Upper lobe of left lung (tissue), 6 donors: ENCODE measurements at regions not wholly inside any gene's neighbourhood (a gene's known extent, or its start where the extent isn't known, plus 50 kb on each side); places are given as distances from the start of the nearest gene placed in this dataset.

Source experiments
- ATAC-seq, 2 donors: fragments of 200-7000 bp; cut with Tn5 transposase; one replicate each; pipeline ENCODE4 v1.9.1; 2022; ENCODE audit warnings: mild to moderate bottlenecking in 2 of 2, moderate library complexity in 2 of 2; ENCODE audit not compliant: low FRiP score in 2 of 2
- DNase-seq, 2 donors: peaks; one replicate each; pipeline ENCODE4 v3.0.0-alpha.2; 2019 to 2020
- H3K27ac ChIP-seq, 4 donors: fragments of 200-600 bp; sonication (generic); one replicate each; pipeline ENCODE4 v1.5.1; 2016 to 2019
- H3K27me3 ChIP-seq, 4 donors: fragments of 200-600 bp; sonication (generic); one replicate each; pipeline ENCODE4 v1.5.1; 2017 to 2019
- H3K36me3 ChIP-seq, 4 donors: fragments of 200-600 bp; sonication (generic); one replicate each; pipeline ENCODE4 v1.5.1; 2016 to 2019
- H3K4me1 ChIP-seq, 4 donors: fragments of 200-600 bp; sonication (generic); one replicate each; pipeline ENCODE4 v1.5.1; 2018 to 2019
- H3K4me3 ChIP-seq, 4 donors: fragments of 200-600 bp; sonication (generic); one replicate each; pipeline ENCODE4 v1.5.1; 2017 to 2019; ENCODE audit warnings: mild to moderate bottlenecking in 2 of 4, moderate library complexity in 1 of 4
- H3K9me3 ChIP-seq, 4 donors: fragments of 200-600 bp; sonication (generic); one replicate each; pipeline ENCODE4 v1.5.1; 2018 to 2019
- EP300 ChIP-seq, 4 donors: sonication (generic); formaldehyde crosslinking; IDR thresholded peaks; one replicate each; pipeline ENCODE4 v1.5.1; 2017; ENCODE audit warnings: antibody characterized with exemption in 4 of 4, control low read depth in 2 of 4
- POLR2A ChIP-seq, 4 donors: fragments of 450-650 bp; IDR thresholded peaks; one replicate each; pipeline ENCODE4 v1.5.1; 2016 to 2017; ENCODE audit warnings: antibody characterized with exemption in 4 of 4, mild to moderate bottlenecking in 2 of 4
- POLR2AphosphoS5 ChIP-seq, 2 donors: sonication (generic); formaldehyde crosslinking; IDR thresholded peaks; one replicate each; pipeline ENCODE4 v1.5.1; 2017; ENCODE audit warnings: antibody characterized with exemption in 2 of 2
- WGBS, 2 donors: methylation state at CpG; one replicate each; pipeline ENCODE4 v1.1.5; 2017 to 2018; 5-methylcytosine and 5-hydroxymethylcytosine counted together
- TF ChIP-seq, protein P1 (sequence below), 6 experiments: fragments of 450-650 bp in 4 of 6; fragments of 200-600 bp in 2 of 6; sonication (generic) in 2 of 6; IDR thresholded peaks; one replicate each; pipeline ENCODE4 v1.5.1; 2016 to 2019; ENCODE audit warnings: antibody characterized with exemption in 6 of 6
- donor health status: DM: no; HTN: no; CAD: no; lungs with moderate emphysema.
- donor health status: DM: no; HTN: yes; CAD: no; lungs with severe emphysema.

DNA sequence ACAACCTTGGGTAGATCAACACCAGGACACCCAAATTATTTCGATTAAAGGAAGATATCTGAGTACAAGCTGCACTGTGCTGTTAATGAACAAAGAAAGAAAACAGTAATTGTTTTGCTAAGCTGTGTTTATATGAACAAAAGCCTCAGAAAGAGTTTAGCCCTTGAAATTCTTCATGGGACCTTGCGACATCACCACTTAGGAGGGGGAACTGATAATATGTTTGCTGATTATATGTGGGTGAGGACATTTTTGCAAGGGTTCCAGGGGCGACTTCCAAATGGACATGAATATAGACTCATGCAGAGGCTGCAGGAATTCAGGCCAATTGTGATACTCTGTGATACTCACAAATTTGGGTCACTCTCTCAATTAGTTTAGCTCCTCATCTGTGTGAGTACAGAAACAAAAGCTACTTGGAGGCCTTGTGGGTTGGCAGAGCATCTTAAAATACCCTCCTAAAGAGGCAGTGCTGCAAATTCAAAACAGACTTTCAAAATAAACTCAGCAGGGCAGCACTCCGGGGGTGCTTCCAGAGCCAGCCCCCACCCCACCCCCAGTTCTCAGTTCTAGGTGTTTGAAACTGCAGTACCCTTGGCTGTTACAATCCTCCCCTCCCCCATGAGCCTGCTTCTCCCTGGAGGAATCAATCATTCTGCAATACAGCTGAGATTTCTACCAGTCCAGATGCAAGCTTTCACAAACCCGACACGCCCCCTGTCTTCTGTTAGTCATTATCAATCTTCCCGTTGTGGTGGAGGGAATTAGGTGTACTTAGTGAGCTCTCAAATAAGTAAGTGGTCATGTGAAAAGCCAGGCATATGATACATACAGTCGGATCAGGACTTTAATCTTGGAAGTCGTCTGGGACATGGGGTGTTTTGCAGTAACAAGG is 97.0 kb upstream of the MBNL2 start:
- WGBS, 2 donors = 32 to 47% methylated on average over 9 of the region's 9 CpGs
- H3K27ac ChIP-seq = peak overlapping the region; percentile 30 to 78 (median 62)
- no peaks in the 10 kb centered on the region for H3K36me3 ChIP-seq
- peaks cover 30 to 46% (median 36%) of the 10 kb centered on the region in 4 donors for H3K4me1 ChIP-seq
- H3K9me3 ChIP-seq = no peaks in the 10 kb centered on the region
- ATAC-seq (peak; percentile 62 to 73), DNase-seq (peak in 1 of 2 donors; percentile 55)
- TF ChIP-seq, protein P1, sequence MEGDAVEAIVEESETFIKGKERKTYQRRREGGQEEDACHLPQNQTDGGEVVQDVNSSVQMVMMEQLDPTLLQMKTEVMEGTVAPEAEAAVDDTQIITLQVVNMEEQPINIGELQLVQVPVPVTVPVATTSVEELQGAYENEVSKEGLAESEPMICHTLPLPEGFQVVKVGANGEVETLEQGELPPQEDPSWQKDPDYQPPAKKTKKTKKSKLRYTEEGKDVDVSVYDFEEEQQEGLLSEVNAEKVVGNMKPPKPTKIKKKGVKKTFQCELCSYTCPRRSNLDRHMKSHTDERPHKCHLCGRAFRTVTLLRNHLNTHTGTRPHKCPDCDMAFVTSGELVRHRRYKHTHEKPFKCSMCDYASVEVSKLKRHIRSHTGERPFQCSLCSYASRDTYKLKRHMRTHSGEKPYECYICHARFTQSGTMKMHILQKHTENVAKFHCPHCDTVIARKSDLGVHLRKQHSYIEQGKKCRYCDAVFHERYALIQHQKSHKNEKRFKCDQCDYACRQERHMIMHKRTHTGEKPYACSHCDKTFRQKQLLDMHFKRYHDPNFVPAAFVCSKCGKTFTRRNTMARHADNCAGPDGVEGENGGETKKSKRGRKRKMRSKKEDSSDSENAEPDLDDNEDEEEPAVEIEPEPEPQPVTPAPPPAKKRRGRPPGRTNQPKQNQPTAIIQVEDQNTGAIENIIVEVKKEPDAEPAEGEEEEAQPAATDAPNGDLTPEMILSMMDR (IDR thresholded peaks at IDR 0.05) = no peak
- TF ChIP-seq EP300 (IDR thresholded peaks at IDR 0.05) = peak in 1 of 4 donors; percentile 24
- H3K27me3 ChIP-seq = no peaks in the 10 kb centered on the region
- no peak overlapping the region for H3K4me3 ChIP-seq

- ATAC-seq = peak; percentile 74 to 81
- DNase-seq = peak; percentile 17 to 70
- Histone ChIP-seq H3K27me3 (no peaks in the 10 kb centered on the region), H3K27ac (peak overlapping the region; percentile 30 to 78 (median 62)), H3K4me1 (peaks cover 30 to 46% (median 36%) of the 10 kb centered on the region in 4 donors), H3K36me3 (no peaks in the 10 kb centered on the region), H3K4me3 (no peak overlapping the region), H3K9me3 (no peaks in the 10 kb centered on the region)
- TF ChIP-seq POLR2A (IDR thresholded peaks at IDR 0.05) (no peak), POLR2AphosphoS5 (IDR thresholded peaks at IDR 0.05) (peak; percentile 5), EP300 (IDR thresholded peaks at IDR 0.05) (peak in 1 of 4 donors; percentile 42)
- TF ChIP-seq, protein P1 (IDR thresholded peaks at IDR 0.05) = peak in 1 of 6 experiments; percentile 38
- WGBS, 2 donors = 51 to 52% methylated on average over 13 of the region's 13 CpGs
Measured at GRCh38 chr13:97125810-97126738, 96.1 kb upstream of the MBNL2 start.

- Histone ChIP-seq H3K36me3 (no peaks in the 10 kb centered on the region), H3K4me1 (peaks cover 16 to 31% (median 27%) of the 10 kb centered on the region in 4 donors), H3K27ac (peak overlapping the region in 1 of 4 donors; percentile 38), H3K27me3 (no peaks in the 10 kb centered on the region), H3K4me3 (no peak overlapping the region), H3K9me3 (no peaks in the 10 kb centered on the region)
- DNase-seq (peak in 1 of 2 donors; percentile 49), ATAC-seq (no peak)
- WGBS, 2 donors = 71 to 78% methylated on average over 1 of the region's 1 CpG
- TF ChIP-seq POLR2A (IDR thresholded peaks at IDR 0.05) = no peak
- TF ChIP-seq EP300 (IDR thresholded peaks at IDR 0.05) = no peak
- TF ChIP-seq, protein P1 (IDR thresholded peaks at IDR 0.05) = no peak
- TF ChIP-seq POLR2AphosphoS5 (IDR thresholded peaks at IDR 0.05) = no peak
Measured at GRCh38 chr13:97127842-97128241, 94.3 kb upstream of the MBNL2 start.

GRCh38 chr13:97130190-97130589 is 91.9 kb upstream of the MBNL2 start:
- TF ChIP-seq, protein P1 (IDR thresholded peaks at IDR 0.05) = no peak
- no peak for TF ChIP-seq EP300 (IDR thresholded peaks at IDR 0.05)
- no peak for TF ChIP-seq POLR2AphosphoS5 (IDR thresholded peaks at IDR 0.05)
- no peak for TF ChIP-seq POLR2A (IDR thresholded peaks at IDR 0.05)
- H3K4me1 ChIP-seq = peaks cover 5 to 23% (median 14%) of the 10 kb centered on the region in 4 donors
- no peaks in the 10 kb centered on the region for H3K36me3 ChIP-seq
- H3K9me3 ChIP-seq = no peaks in the 10 kb centered on the region
- 86 to 92% methylated on average over 1 of the region's 1 CpG for WGBS, 2 donors
- ATAC-seq (no peak), DNase-seq (no peak)
- no peaks in the 10 kb centered on the region for H3K27me3 ChIP-seq
- no peak overlapping the region for H3K27ac ChIP-seq
- no peak overlapping the region for H3K4me3 ChIP-seq
